Neural cell (in vitro differentiated cells): ENCODE measurements at regions not wholly inside any gene's neighbourhood (a gene's known extent, or its start where the extent isn't known, plus 50 kb on each side); places are given as distances from the start of the nearest gene placed in this dataset.

ENCODE experiments used
- EP300 ChIP-seq: fragments of 450-650 bp; conservative IDR thresholded peaks from 2 replicates; pipeline ENCODE4 v1.6.1; 2014; ENCODE audit warnings: antibody characterized with exemption, mild to moderate bottlenecking, moderate library complexity; ENCODE audit not compliant: poor library complexity, severe bottlenecking
- EZH2 ChIP-seq: fragments of 200-600, 300-800 bp; shearing (Covaris generic), sonication (generic); IDR thresholded peaks from 2 replicates; pipeline ENCODE4 v1.6.1; 2014; ENCODE audit warnings: antibody characterized with exemption, low read length, borderline replicate concordance, mild to moderate bottlenecking; ENCODE audit not compliant: insufficient read depth, poor library complexity, severe bottlenecking
- MXI1 ChIP-seq: fragments of 450-650 bp; conservative IDR thresholded peaks from 2 replicates; pipeline ENCODE4 v1.6.1; 2014; ENCODE audit warnings: antibody characterized with exemption, mild to moderate bottlenecking; ENCODE audit not compliant: poor library complexity, severe bottlenecking
- POLR2AphosphoS5 ChIP-seq: IDR thresholded peaks from 2 replicates; pipeline ENCODE4 v1.6.1; 2012
- RAD21 ChIP-seq: fragments of 450-650 bp; conservative IDR thresholded peaks from 2 replicates; pipeline ENCODE4 v1.6.1; 2014; ENCODE audit warnings: antibody characterized with exemption, mild to moderate bottlenecking, moderate library complexity
- REST ChIP-seq: IDR thresholded peaks from 2 replicates; pipeline ENCODE4 v1.6.1; 2012; ENCODE audit warnings: borderline replicate concordance
- SMC3 ChIP-seq: fragments of 450-650 bp; conservative IDR thresholded peaks from 2 replicates; pipeline ENCODE4 v1.6.1; 2014; ENCODE audit warnings: antibody characterized with exemption, mild to moderate bottlenecking, moderate library complexity; ENCODE audit not compliant: poor library complexity
- TAF1 ChIP-seq: IDR thresholded peaks from 2 replicates; pipeline ENCODE4 v1.6.1; 2012; ENCODE audit warnings: low read depth
- TF ChIP-seq, protein P1 (sequence below): fragments of 450-650 bp; IDR thresholded peaks from 2 replicates; pipeline ENCODE4 v1.5.1; 2014; ENCODE audit warnings: antibody characterized with exemption, mild to moderate bottlenecking, moderate library complexity; ENCODE audit not compliant: poor library complexity, severe bottlenecking

DNA sequence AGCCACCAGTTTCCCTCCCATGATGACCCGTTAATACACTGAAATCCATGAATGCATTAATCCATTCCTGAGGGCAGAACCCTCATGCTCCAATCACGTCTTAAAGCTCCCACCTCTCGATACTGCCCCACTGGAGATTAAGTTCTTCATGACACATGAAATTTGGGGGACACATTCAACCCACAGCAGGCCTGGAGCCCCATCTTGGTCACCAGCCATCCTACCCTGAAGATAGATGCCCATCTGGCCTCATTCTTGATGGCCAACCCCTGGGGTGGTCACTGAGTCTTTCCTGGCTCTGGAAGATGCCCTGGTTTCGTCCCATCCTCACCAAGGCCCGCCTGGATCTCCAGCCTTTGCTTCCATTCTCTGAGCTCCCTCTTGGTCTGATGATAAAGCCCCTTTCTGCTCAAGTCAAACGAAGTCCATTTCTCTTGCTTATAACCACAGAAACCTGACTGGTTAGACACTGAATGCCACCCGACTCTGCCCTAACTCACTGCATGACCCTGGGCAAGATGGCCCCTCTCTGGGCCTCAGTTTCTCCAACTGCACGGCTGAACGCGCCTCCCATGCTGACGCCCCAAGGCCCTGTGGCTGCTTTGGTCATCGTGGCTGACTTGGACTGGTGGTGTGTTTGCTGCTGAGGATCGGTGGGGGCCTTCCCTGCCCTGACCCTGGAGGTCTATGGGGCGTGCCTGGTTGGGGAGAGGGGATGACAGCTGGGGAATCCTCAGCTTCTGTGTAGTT lies 138.4 kb upstream of the IER5L start:
- TF ChIP-seq, protein P1, sequence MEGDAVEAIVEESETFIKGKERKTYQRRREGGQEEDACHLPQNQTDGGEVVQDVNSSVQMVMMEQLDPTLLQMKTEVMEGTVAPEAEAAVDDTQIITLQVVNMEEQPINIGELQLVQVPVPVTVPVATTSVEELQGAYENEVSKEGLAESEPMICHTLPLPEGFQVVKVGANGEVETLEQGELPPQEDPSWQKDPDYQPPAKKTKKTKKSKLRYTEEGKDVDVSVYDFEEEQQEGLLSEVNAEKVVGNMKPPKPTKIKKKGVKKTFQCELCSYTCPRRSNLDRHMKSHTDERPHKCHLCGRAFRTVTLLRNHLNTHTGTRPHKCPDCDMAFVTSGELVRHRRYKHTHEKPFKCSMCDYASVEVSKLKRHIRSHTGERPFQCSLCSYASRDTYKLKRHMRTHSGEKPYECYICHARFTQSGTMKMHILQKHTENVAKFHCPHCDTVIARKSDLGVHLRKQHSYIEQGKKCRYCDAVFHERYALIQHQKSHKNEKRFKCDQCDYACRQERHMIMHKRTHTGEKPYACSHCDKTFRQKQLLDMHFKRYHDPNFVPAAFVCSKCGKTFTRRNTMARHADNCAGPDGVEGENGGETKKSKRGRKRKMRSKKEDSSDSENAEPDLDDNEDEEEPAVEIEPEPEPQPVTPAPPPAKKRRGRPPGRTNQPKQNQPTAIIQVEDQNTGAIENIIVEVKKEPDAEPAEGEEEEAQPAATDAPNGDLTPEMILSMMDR = no peak
- TF ChIP-seq EZH2 (no peak), RAD21 (no peak), REST (no peak), EP300 (no peak), POLR2AphosphoS5 (no peak), TAF1 (no peak), MXI1 (no peak), SMC3 (no peak)
